Fibroblast of skin of left quadriceps (primary cell): ENCODE measurements at regions not wholly inside any gene's neighbourhood (a gene's known extent, or its start where the extent isn't known, plus 50 kb on each side); places are given as distances from the start of the nearest gene placed in this dataset.
"Not testable (repeated sequence)": the region's sequence is repeated elsewhere in the genome, so short reads cannot be mapped to it uniquely, and the experiment has no call there.

Experiments
- DNase-seq, 2 experiments: peaks; one replicate each; pipeline ENCODE4 v3.0.0-alpha.2; 2013; ENCODE audit warnings: low read depth in 2 of 2

DNA sequence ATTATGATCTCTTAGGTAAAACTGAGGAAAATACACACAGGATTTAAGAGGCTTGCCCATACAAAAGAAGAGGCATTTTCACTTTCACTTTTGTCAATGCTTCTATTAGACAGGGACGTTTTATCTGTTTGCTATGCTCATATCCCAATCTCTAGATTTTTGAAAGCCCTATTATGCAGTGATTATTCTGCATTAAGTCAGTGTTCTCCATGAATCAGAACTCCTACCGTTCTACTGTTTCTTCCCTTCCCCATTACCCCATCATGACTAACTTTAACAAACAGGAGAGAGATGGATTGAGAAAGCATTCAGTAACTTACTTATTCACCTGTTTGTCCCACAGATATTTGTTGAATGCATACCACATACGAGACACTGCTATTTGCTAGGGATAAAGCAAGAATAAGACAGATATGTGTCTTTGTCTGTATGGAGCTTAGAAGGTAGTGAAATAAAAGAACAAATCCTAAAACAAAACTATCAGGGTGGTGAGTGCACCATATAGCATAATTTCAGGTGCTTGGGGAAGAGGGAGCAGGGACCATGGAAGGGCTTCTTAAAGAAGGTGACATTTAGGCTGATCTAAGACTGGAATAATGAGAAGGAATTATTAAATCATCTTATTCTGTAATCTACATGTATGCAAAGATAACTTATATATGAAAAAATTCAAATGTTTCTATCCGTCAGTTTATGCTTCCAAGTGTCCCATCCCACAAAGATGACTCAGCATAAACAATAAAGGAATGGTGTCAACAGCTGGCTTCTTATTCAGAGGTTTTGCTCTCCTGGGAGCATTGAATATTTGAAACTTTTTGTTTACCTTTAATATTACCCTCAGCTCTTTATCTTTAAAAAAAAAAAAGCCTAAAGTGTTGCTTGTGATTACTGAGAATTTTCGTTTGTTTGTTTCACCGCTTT lies 328.1 kb downstream of the HINT1 start:
- no peak for DNase-seq

- DNase-seq: not testable (repeated sequence)
Measured at GRCh38 chr5:130817598-130818384, 347.3 kb downstream of the HINT1 start.

- no peak for DNase-seq
Measured at GRCh38 chr5:130815246-130815645, 349.8 kb downstream of the HINT1 start.

DNA sequence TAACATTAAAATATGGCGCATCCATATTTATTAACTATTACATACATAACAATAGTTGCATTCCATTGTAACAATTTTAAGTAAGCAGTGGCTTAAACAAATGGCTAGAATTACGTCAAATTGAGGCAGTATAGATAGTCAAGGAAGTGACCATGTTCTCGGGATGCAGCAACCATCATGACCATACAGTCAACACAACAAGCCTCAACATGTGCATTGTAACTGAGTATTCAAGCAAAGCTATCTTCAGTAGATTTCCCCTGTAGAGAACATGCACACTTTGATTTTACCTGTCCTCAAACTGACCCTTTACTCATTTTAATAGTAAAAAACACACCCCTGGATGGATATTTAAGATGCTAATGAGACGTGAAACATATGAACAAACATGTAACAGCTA lies 356.4 kb downstream of the HINT1 start:
- no peak for DNase-seq

DNA sequence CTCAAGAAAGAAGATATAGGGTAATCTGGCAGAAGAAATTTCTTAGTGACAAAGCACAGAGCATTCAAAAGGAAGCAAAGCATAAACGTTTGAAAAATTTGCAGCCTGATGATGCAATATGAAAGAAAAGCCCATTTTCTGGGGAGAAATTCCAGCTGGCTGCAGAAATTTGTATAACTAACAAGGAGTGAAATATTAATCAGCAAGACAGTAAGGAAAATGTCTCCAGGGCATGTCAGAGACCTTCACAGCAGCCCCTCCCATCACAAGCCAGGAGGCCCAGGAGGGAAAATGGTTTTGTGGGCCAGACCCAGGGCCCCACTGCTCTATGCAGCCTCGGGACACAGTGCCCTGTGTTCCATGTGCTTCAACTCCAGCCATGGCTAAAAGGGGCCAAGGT lies 359.4 kb downstream of the HINT1 start:
- no peak for DNase-seq

DNA sequence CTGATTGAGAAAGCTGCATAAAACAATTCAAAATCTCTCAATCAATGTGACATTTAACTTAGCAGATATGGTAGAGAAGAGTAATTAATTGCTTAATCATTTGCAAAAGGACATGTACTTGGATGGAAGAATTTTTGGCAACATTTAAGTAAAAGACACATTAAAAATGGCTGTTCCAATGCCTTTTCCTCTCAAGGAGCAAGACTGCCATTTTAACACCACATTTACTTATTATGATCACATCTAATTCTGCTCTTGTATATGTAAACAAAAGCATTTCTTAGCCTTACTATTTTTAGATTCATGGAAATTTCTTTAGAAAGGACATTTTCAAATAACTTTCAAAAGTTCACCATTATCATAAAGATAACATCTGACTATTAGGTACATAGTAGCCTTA lies 360.0 kb downstream of the HINT1 start:
- DNase-seq: no peak

DNA sequence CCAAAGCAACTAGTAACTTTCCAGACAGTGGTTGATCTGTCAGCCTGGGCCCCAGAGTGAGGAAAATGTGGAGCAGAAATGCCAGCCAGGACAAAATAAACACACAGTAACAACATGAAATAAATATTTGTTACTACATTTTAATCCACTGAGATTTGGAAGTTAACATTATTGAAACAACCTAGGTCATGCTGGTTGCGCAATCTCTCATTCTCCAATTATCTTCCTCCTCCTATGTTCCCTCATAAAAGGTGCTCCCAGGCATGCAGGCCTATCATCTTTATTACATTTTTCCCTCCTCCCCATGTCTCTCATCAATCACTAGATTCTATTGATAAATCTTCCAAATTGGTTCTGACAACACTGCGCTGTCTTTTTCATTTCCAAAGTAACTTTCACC lies 363.1 kb downstream of the HINT1 start:
- no peak for DNase-seq

DNA sequence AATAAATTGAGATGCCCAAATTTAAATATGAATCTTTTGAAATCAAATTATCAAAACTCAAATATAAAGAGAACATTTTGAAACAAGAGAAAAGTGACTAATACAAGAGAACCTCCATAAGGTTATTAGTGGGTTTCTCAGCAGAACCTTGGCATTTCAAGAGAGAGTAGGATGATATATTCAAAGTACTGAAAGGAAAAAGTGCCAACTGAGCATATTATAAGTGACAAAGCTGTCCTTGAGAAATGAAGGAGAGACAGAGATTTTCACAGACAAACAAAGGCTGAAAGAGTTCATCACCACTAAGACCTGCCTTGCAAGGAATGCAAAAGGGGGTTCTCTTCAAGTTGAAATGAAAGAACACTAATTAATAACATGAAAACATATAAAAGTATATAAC lies 366.0 kb downstream of the HINT1 start:
- no peak for DNase-seq

DNA sequence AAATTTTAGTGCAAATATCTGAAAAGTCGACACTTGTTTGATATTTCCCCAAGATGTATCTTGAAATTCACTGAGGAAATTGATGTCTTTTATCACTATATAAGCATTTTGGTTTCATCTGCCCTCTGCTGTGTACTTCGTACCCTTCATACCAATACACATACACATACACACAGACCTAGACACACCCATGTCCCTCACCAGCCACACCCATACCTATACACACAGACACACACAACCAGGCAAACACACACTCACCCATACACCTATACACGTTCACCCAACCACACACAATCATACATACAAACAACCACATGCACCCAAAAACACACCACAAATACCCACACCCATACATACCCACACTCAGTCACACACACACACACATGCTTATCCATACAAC lies 367.8 kb downstream of the HINT1 start:
- DNase-seq: no peak

DNA sequence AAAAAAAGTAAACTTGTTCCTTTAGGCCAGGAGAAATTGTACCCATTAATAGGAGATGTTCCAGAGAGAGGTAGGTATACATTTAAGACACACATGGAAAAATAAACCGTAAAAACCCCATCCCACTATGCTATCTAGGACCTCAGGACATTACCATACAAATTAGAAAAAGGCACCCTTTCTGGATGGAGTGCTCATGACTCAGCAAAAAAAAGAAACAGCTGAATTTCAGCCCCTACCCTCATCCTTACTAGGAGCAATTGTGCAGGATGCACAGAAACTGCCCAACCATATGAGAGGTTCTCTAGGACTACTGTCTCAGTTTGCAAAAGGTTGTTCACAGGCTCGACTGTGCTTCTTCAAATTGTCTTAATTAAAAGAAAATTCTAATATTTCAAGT lies 368.2 kb downstream of the HINT1 start:
- no peak for DNase-seq

GRCh38 chr5:130796032-130796431 lies 369.0 kb downstream of the HINT1 start:
- no peak for DNase-seq

- no peak for DNase-seq
Measured at GRCh38 chr5:130795037-130795436, 370.0 kb downstream of the HINT1 start.

DNA sequence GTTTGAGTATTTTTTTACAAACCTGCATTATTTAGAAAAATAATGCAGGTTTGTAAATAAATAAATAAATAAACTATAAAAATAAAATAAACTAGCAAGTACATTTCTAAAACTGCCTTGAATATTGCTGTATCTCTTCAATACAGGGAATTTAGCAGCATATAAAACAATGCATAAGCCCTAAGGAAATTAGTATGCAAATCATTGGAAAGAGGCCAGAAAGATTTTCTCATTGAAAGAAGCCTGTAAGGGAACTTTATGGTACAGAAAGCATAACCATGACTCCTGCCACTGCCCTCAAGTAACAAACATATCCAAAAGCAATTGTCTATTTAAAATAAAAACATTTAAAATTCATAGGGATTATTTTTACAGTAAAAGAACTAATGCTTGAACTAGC lies 387.3 kb downstream of the HINT1 start:
- DNase-seq: no peak

GRCh38 chr5:130773813-130774212 lies 391.2 kb downstream of the HINT1 start:
- DNase-seq: no peak

- DNase-seq: no peak
Measured at GRCh38 chr5:130762031-130762430, 403.0 kb downstream of the HINT1 start.

GRCh38 chr5:130759061-130759460 lies 406.0 kb downstream of the HINT1 start:
- no peak for DNase-seq

DNA sequence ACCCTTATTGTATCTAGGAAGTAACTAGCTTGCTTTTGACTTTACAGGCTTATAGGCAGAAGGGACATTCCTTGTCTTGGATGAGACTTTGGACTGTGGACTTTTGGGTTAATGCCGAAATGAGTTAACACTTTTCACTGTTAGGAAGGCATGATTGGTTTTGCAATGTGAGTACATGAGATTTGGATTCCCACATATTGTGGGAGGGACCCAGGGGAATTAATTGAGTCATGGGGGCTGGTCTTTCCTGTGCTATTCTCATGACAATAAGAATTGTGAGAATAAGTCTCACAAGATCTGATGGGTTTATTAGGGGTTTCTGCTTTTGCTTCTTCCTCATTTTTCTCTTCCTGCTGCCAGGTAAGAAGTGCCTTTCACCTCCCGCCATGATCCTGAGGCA lies 417.5 kb downstream of the HINT1 start:
- no peak for DNase-seq

GRCh38 chr5:130746641-130747040 lies 418.4 kb downstream of the HINT1 start:
- not testable (repeated sequence) for DNase-seq

DNA sequence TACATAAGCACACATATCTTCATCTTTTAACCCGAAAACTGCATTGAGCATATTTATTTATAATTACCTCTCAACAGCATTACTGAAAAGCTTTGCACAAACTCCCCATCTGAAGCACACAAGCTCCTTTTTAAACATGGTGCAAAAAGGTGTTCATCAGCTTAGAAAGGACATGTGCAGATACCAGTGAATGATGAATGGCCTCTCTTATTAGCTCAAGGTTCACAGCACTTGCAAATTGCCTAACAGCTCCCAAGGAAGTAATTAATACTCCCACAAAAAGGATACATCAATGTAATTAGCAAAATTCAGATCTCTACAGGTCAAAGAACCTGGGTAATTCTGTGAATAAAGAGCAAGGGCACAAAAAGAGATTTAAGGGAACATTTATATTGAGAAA lies 422.0 kb downstream of the HINT1 start:
- no peak for DNase-seq

DNA sequence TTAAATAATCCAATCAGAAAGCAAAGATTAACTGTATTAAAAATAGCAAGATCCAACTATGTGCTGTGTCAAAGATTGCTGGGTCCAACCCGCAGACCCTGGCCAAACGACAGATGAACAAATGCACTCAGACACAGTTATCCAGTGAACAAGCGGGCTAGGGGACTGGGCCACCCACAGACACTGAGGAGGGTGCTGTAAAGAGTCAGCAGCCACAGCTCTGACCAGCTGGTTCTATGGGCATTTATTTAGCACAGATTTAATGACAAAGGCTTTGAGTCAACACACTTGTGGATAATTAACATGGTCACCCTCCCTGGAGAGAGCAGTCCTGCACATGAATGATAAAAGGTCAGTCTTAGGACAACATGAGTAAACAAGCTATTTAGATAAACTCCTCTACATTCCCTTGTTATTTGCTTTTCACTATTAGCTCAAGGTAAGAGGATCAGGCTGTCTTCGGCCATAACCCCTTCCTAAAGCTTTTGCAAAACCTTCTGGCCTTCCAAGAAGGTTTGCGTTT lies 424.9 kb downstream of the HINT1 start:
- no peak for DNase-seq

- no peak for DNase-seq
Measured at GRCh38 chr5:130731839-130732238, 433.2 kb downstream of the HINT1 start.

GRCh38 chr5:130729541-130729940 lies 435.5 kb downstream of the HINT1 start:
- no peak for DNase-seq

DNA sequence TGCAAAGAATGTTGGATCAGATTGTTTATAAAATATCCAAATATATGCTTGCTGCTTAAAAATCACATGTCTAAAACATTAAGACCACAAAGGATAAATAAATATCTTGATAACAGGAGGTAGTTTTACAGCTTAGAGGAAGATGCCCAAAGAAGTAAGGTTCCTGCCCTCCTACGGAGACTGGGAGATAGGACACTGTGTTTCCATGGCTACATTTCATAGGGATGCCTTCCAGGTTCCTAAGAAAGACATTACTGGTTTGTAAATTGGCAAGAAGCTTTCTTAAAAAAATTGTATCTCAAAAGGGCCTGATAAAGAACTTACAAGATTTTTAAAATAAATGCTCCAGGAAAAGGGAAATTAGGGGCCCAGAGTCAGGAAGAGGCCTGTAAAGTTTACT lies 437.2 kb downstream of the HINT1 start:
- no peak for DNase-seq
